ENCODE measurements at regions not wholly inside any gene's neighbourhood (a gene's known extent, or its start where the extent isn't known, plus 50 kb on each side); places are given as distances from the start of the nearest gene placed in this dataset.

- no peak overlapping the region for H3K4me3 ChIP-seq (ENCODE audit: low read depth, low read length)
- no peak for DNase-seq (ENCODE audit: low read depth)
- no peak for TF ChIP-seq CTCF (IDR thresholded peaks at IDR 0.05; ENCODE audit: insufficient read depth, low read depth, low read length)
These were observed 386.8 kb downstream of the INSC start for GRCh38 chr11:15501566-15501965.

GRCh38 chr11:15505155-15505554 is 390.4 kb downstream of the INSC start:
- peak; percentile 57 for DNase-seq (ENCODE audit: low read depth)
- H3K4me3 ChIP-seq (ENCODE audit: low read depth, low read length) = no peak overlapping the region
- TF ChIP-seq CTCF (IDR thresholded peaks at IDR 0.05; ENCODE audit: insufficient read depth, low read depth, low read length) = no peak

- DNase-seq (ENCODE audit: low read depth) = peak; percentile 66
- TF ChIP-seq CTCF (IDR thresholded peaks at IDR 0.05; ENCODE audit: insufficient read depth, low read depth, low read length) = no peak
- no peak overlapping the region for H3K4me3 ChIP-seq (ENCODE audit: low read depth, low read length)
These were observed 392.9 kb downstream of the INSC start for GRCh38 chr11:15507592-15507991.

GRCh38 chr11:15509082-15509481 is 394.4 kb downstream of the INSC start:
- DNase-seq (ENCODE audit: low read depth) = no peak
- H3K4me3 ChIP-seq (ENCODE audit: low read depth, low read length) = no peak overlapping the region
- no peak for TF ChIP-seq CTCF (IDR thresholded peaks at IDR 0.05; ENCODE audit: insufficient read depth, low read depth, low read length)

GRCh38 chr11:15519124-15519791 is 404.5 kb downstream of the INSC start:
- no peak overlapping the region for H3K4me3 ChIP-seq (ENCODE audit: low read depth, low read length)
- DNase-seq (ENCODE audit: low read depth) = no peak
- no peak for TF ChIP-seq CTCF (IDR thresholded peaks at IDR 0.05; ENCODE audit: insufficient read depth, low read depth, low read length)

GRCh38 chr11:15519911-15520310 is 405.2 kb downstream of the INSC start:
- no peak for DNase-seq (ENCODE audit: low read depth)
- TF ChIP-seq CTCF (IDR thresholded peaks at IDR 0.05; ENCODE audit: insufficient read depth, low read depth, low read length) = no peak
- no peak overlapping the region for H3K4me3 ChIP-seq (ENCODE audit: low read depth, low read length)

- TF ChIP-seq CTCF (IDR thresholded peaks at IDR 0.05; ENCODE audit: insufficient read depth, low read depth, low read length) = no peak
- H3K4me3 ChIP-seq (ENCODE audit: low read depth, low read length) = no peak overlapping the region
- DNase-seq (ENCODE audit: low read depth) = no peak
These were observed 408.8 kb downstream of the INSC start for GRCh38 chr11:15523543-15523942.
